Activated CD4-positive, alpha-beta T cell treated with anti-CD3 and anti-CD28 coated beads, Interleukin-2, amount 50 U/mL, for 48 hours (primary cell): ENCODE measurements at regions not wholly inside any gene's neighbourhood (a gene's known extent, or its start where the extent isn't known, plus 50 kb on each side); places are given as distances from the start of the nearest gene placed in this dataset.

Experiments
- DNase-seq, 2 experiments: peaks; one replicate each; pipeline ENCODE4 v3.0.0-alpha.2; 2020

- DNase-seq, result no peak
Measured at GRCh38 chr22:49107961-49108530, 719.6 kb downstream of the BRD1 start.

DNA sequence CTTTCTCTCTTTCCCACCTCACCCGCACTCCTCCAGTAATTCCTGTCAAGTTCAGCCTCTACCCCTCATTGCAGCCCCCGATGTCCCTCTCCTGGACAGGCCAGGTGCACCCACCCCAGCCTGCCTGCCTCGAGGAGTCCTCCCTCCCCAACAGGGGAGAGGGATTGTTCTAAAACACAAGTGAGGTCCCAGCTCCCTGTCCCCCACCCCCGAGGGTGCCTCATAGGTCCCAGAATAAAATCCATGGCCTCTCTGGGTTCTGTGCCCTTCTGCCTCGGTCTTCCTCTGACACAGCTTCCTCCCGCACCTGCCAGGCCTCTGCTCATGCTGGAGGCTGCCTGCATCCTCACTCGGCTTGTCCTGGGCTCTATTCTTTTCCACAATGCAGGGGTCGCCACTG, 720.1 kb downstream of the BRD1 start:
- DNase-seq, result no peak

- no peak for DNase-seq
Measured at GRCh38 chr22:49106842-49107152, 720.9 kb downstream of the BRD1 start.

GRCh38 chr22:49106096-49106841, 721.4 kb downstream of the BRD1 start:
- DNase-seq, result no peak

DNA sequence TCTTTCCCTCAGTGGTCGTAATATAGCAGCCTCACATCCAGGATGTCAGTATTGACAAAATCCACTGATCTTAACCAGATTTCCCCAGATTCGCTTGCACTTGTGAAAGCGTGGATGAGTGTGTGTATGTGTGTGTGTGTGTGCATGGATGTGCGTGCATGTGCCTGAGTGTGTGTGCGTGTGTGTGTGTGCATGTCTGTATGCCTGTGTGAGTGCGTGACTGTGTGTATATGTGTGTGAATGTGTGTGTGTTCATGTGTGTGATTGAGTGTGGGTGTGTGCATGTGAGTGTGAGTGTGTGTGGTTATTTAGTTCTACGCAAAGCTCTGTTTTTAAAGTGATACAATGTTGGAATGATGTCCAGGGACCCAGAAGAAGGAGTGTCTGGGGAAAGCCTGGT, 723.2 kb downstream of the BRD1 start:
- no peak for DNase-seq

DNA sequence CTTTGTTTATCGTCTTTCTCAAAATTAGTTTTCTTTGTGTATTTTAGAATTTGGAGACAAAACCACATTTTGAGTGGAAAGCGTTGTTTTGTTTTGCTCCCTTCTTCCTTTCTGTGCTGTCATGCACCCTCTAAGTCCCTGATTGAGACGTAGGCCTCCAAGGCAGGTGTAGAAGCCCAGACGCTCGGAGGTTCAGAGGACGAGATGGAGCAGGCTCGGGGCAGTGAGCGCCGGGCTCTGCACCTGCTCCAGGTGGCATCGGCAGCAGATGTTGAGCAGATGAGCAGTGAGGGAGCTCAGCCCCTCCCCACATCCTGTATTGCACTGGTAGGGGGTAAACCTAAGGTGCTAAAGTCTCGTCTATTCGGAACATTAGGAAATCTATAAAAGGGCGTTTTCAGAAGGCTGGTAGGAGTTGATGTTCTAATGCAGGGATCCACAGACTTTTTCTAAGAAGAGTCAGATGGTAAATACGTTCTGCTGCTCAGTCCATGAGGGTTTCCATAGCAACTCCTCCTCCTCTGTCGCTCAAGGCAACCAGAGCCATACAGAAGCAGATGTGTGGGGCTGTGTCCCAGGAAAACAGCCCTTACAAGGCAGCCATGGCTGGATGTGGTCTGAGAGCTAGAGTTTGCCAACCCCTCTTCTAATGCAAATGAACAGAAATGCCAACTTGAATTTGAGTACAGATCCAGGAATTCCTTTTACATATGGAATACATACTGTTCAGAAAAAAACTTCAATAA, 724.2 kb downstream of the BRD1 start:
- DNase-seq, result no peak

DNA sequence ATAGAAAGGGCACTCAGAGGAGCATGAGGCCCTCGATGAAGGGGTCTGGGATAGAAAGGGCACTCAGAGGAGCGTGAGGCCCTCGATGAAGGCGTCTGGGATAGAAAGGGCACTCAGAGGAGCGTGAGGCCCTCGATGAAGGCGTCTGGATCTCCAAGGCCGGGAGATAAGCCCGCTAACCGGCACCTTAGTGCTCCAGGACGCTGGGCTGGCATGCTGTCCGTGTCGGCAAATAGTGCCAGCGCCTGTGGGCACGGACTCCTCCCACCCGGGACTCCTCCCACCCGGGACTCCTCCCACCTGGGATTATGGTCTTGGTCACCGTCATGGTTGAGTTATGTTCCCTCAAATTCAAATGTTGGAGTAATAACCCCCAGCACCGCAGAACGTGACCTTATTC, 725.3 kb downstream of the BRD1 start:
- DNase-seq, result no peak

- no peak for DNase-seq
Measured at GRCh38 chr22:49101873-49102272, 725.8 kb downstream of the BRD1 start.

- DNase-seq, result no peak
Measured at GRCh38 chr22:49101225-49101624, 726.4 kb downstream of the BRD1 start.

GRCh38 chr22:49100773-49101172, 726.9 kb downstream of the BRD1 start:
- no peak for DNase-seq

DNA sequence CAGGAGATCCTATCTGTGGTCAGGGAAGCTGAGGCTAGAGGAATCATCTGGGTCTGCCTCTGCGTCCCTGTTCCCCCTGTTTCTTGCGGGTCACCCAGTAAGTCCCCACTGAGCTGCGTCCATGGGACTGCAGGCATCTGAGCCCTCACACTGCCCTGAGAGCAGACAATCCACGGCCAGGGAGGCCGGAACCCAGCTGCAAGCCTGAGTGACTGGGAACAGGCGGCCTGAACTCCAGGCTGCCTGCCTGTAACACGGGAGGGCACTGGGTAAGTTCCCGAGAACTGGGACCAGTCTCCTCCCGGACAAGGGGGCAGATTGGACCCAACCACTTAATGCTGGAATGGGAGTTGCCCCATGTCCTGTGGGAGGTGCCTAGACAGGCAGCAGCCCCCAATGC, 727.4 kb downstream of the BRD1 start:
- DNase-seq, result no peak

GRCh38 chr22:49099496-49100124, 728.1 kb downstream of the BRD1 start:
- DNase-seq, result no peak

- DNase-seq, result no peak
Measured at GRCh38 chr22:49099089-49099488, 728.6 kb downstream of the BRD1 start.

DNA sequence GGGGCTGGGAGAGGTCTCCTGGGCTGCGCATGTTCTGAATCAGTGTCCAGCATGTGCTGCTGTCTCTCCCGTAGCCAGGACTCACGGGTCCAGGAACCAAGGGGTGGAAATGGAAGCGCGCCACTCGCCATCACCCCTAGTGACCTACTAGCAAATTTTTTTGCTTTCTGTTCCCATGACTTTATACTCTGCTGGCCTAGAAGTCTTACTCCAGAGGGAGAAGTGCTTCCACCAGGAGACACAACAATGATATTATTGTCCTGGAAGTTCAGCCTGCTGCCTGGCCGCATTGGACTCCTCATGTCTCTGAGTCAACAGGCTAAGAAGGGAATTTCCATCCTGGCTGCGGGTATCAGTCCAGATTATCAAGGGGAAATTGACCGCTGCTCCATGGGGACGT, 729.7 kb downstream of the BRD1 start:
- DNase-seq, result no peak

- DNase-seq, result no peak
Measured at GRCh38 chr22:49097171-49097925, 730.3 kb downstream of the BRD1 start.

DNA sequence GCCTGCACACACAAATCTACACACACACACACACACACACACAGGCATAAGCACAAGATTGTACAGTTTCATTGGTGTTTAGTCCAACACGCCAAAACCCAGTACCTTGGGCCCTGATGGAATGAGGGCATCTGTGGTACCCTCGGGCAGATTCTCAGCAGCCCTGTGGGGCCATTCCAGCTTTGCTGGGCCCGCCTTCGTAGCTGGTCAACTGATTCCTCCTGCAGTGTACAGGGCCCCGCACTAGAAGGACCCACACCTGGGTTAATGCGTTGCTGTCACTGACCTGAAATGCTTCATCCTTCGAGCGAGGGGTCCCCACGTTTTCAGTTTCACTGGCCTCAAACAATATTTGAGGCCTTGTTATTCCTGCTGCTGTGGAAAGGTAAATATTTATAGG, 731.2 kb downstream of the BRD1 start:
- no peak for DNase-seq

GRCh38 chr22:49095366-49095765, 732.3 kb downstream of the BRD1 start:
- no peak for DNase-seq

GRCh38 chr22:49094858-49095257, 732.8 kb downstream of the BRD1 start:
- DNase-seq, result no peak

GRCh38 chr22:49094151-49094550, 733.5 kb downstream of the BRD1 start:
- DNase-seq, result no peak

DNA sequence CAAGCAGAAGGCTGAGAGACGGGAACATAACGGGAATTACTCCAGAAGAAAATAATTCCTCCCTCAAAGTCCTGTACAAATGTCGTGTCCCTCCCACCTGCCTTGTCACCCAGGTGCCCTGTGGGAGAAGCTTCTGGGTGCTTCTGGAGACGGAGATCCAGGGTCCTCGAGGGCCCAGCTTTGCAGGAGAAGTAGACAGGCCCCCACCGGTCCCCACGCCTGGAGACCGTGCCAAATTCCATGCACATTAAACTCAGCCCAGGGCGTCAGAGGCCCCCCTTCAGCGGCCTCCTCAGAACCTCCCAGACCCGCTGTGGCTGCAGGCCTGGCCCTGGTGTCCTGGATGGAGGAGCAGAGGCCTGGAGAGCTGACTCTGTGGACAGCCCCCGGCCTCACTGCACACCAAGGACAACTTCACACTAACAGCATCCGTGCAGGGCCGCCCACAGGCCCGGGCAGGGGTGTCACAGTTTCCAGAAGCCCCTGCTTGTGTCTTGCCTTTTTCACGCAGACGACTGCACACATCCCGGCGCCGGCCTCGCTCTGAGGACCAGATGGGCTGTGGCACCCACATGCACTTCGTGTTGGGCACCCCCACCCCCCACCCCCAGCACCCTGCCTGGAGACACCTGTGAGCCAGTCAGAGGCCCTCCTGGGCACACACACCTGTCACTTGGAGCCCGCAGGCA, 734.3 kb downstream of the BRD1 start:
- DNase-seq, result no peak

DNA sequence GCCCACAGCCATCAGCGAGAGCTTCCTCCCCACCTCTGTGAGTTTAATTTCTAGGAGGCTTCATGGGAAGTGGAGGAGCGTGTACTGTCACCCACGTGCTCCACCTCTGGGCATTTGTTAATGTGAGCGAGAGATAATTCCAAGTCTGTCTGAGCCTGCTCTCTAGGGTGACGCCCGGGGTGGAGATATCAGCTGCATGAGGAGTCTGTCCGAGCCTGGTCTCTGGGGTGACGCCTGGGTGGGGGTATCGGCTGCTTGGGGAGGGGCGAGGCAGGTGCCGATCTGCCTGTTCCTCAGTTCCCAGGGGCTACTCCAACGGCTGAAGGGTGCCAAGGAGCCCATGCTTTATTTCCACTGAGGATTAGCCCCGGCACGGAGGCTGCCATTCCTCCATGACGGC, 735.0 kb downstream of the BRD1 start:
- DNase-seq, result no peak

DNA sequence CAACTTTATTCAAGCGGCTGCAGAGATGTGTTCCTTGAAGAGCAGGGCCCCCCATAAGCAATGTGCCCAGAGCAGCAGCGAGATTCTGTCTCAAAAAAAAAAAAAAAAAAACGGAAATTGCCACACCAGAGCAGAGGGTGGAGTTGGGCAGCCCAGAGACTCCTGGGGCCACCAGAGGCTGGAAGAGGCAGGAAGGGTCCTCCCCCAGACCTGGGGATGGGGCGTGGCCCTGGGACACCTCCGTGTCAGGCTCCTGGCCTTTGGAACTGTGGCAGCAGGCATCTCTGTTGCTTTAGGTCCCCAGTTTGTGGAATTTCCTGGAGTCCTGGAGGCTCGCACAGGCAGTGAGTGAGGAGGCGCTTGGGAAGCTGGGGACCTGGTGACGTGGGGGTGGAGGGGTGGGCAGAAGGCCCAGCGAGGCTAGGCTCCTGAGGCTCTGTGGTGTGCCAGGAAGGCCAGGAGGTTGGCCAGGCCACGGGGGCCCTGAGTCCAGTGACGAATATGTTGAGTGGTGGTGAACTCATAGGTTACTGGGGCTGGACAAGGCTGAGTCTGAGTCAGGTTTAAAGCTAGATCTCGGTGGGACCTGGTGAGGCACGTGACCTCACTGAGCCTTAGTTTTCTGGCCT, 735.6 kb downstream of the BRD1 start:
- DNase-seq, result no peak
